GM21737 (cell line): ENCODE measurements at regions not wholly inside any gene's neighbourhood (a gene's known extent, or its start where the extent isn't known, plus 50 kb on each side); places are given as distances from the start of the nearest gene placed in this dataset.

Source experiments
- ATAC-seq: cut with Tn5 transposase; IDR thresholded peaks from one replicate; pipeline ENCODE4 v1.9.1; 2021; ENCODE audit warnings: mild to moderate bottlenecking, moderate library complexity; ENCODE audit not compliant: unreplicated experiment

GRCh38 chr2:18752667-18753422, 163.5 kb upstream of the NT5C1B start:
- no peak for ATAC-seq

- no peak for ATAC-seq
Measured at GRCh38 chr2:18752022-18752493, 162.7 kb upstream of the NT5C1B start.

GRCh38 chr2:18750672-18751554, 161.5 kb upstream of the NT5C1B start:
- no peak for ATAC-seq

GRCh38 chr2:18749912-18750526, 160.7 kb upstream of the NT5C1B start:
- ATAC-seq, result no peak

- ATAC-seq, result no peak
Measured at GRCh38 chr2:18745431-18746272, 156.3 kb upstream of the NT5C1B start.

GRCh38 chr2:18741895-18742732, 152.7 kb upstream of the NT5C1B start:
- ATAC-seq, result no peak

- no peak for ATAC-seq
Measured at GRCh38 chr2:18741191-18741590, 151.8 kb upstream of the NT5C1B start.

- no peak for ATAC-seq
Measured at GRCh38 chr2:18740474-18740881, 151.1 kb upstream of the NT5C1B start.

GRCh38 chr2:18731666-18732065, 142.3 kb upstream of the NT5C1B start:
- ATAC-seq, result no peak

- ATAC-seq, result no peak
Measured at GRCh38 chr2:18724371-18725145, 135.2 kb upstream of the NT5C1B start.

GRCh38 chr2:18723219-18723618, 133.8 kb upstream of the NT5C1B start:
- no peak for ATAC-seq

- no peak for ATAC-seq
Measured at GRCh38 chr2:18722101-18722500, 132.7 kb upstream of the NT5C1B start.

- ATAC-seq, result no peak
Measured at GRCh38 chr2:18721038-18721922, 131.9 kb upstream of the NT5C1B start.

- no peak for ATAC-seq
Measured at GRCh38 chr2:18719978-18720775, 130.8 kb upstream of the NT5C1B start.

- ATAC-seq, result no peak
Measured at GRCh38 chr2:18708203-18708715, 118.9 kb upstream of the NT5C1B start.

GRCh38 chr2:18706001-18706400, 116.6 kb upstream of the NT5C1B start:
- ATAC-seq, result no peak

- ATAC-seq, result no peak
Measured at GRCh38 chr2:18704276-18704675, 114.9 kb upstream of the NT5C1B start.
